GM23338 (cell line): ENCODE measurements at regions not wholly inside any gene's neighbourhood (a gene's known extent, or its start where the extent isn't known, plus 50 kb on each side); places are given as distances from the start of the nearest gene placed in this dataset.

Source experiments
- ATAC-seq: fragments of 200-7000 bp; cut with Tn5 transposase; 3 replicates; pipeline ENCODE4 v1.9.1; 2020
- DNase-seq: peaks from one replicate; pipeline ENCODE4 v3.0.0-alpha.2; 2015; ENCODE audit warnings: low spot score
- H2AFZ ChIP-seq: fragments of 200-600 bp; sonication (generic); 2 replicates; pipeline ENCODE4 v1.8.0; 2016; ENCODE audit warnings: antibody characterized with exemption, mild to moderate bottlenecking, moderate library complexity
- H3F3A ChIP-seq: fragments of 200-600 bp; sonication (generic); replicated peaks from 2 replicates; pipeline ENCODE4 v1.8.0; 2017; ENCODE audit warnings: antibody characterized with exemption, mixed run types, low read depth
- H3K27ac ChIP-seq: fragments of 200-600 bp; sonication (generic); 2 replicates; pipeline ENCODE4 v1.6.1; 2016; ENCODE audit warnings: low read depth
- H3K27me3 ChIP-seq: fragments of 200-600 bp; sonication (generic); 2 replicates; pipeline ENCODE4 v1.8.0; 2016; ENCODE audit warnings: mild to moderate bottlenecking, mixed run types, moderate library complexity; ENCODE audit not compliant: insufficient read depth
- H3K36me3 ChIP-seq: fragments of 200-600 bp; sonication (generic); 2 replicates; pipeline ENCODE4 v1.8.0; 2016; ENCODE audit warnings: mild to moderate bottlenecking; ENCODE audit not compliant: insufficient read depth
- H3K4me1 ChIP-seq: fragments of 200-600 bp; sonication (generic); 2 replicates; pipeline ENCODE4 v1.8.0; 2016; ENCODE audit warnings: mild to moderate bottlenecking, moderate library complexity; ENCODE audit not compliant: insufficient read depth
- H3K4me2 ChIP-seq: fragments of 200-600 bp; sonication (generic); 2 replicates; pipeline ENCODE4 v1.7.1; 2017; ENCODE audit warnings: mixed run types
- H3K4me3 ChIP-seq: fragments of 200-600 bp; sonication (generic); 2 replicates; pipeline ENCODE4 v1.6.1; 2016; ENCODE audit warnings: mixed run types
- H3K79me2 ChIP-seq: fragments of 200-600 bp; sonication (generic); replicated peaks from 2 replicates; pipeline ENCODE4 v1.8.0; 2017; ENCODE audit warnings: mild to moderate bottlenecking; ENCODE audit not compliant: insufficient read depth
- H3K9me2 ChIP-seq: fragments of 200-600 bp; sonication (generic); 2 replicates; pipeline ENCODE4 v1.8.0; 2017; ENCODE audit not compliant: insufficient read depth
- H4K20me1 ChIP-seq: fragments of 200-600 bp; sonication (generic); replicated peaks from 2 replicates; pipeline ENCODE4 v1.8.0; 2017; ENCODE audit warnings: mild to moderate bottlenecking; ENCODE audit not compliant: insufficient read depth
- H3K27ac Mint-ChIP-seq: 2 replicates; pipeline ENCODE4 v1.8.0; 2020; ENCODE audit warnings: inconsistent platforms, mild to moderate bottlenecking, moderate library complexity, mixed read lengths
- H3K27me3 Mint-ChIP-seq: 3 replicates; pipeline ENCODE4 v1.8.0; 2022; ENCODE audit warnings: low read depth, mild to moderate bottlenecking, moderate library complexity, mixed read lengths, inconsistent platforms; ENCODE audit not compliant: insufficient read depth, poor library complexity
- H3K36me3 Mint-ChIP-seq: 3 replicates; pipeline ENCODE4 v1.8.0; 2021; ENCODE audit warnings: low read depth, mild to moderate bottlenecking, inconsistent platforms, moderate library complexity, mixed read lengths
- H3K4me1 Mint-ChIP-seq: 3 replicates; pipeline ENCODE4 v1.8.0; 2020; ENCODE audit warnings: mild to moderate bottlenecking, inconsistent platforms, mixed read lengths
- H3K4me3 Mint-ChIP-seq: 3 replicates; pipeline ENCODE4 v1.8.0; 2021; ENCODE audit warnings: moderate library complexity, mild to moderate bottlenecking, inconsistent platforms, mixed read lengths
- H3K9me3 Mint-ChIP-seq: 3 replicates; pipeline ENCODE4 v1.8.0; 2020; ENCODE audit warnings: moderate library complexity, mild to moderate bottlenecking, inconsistent platforms, mixed read lengths
- EZH2 ChIP-seq: fragments of 200-600 bp; sonication (generic); IDR thresholded peaks from one replicate; pipeline ENCODE4 v1.8.0; 2017; ENCODE audit warnings: antibody characterized with exemption, mild to moderate bottlenecking, low read depth; ENCODE audit not compliant: unreplicated experiment
- EZH2phosphoT487 ChIP-seq: fragments of 200-600 bp; sonication (generic); IDR thresholded peaks from one replicate; pipeline ENCODE4 v1.8.1; 2018; ENCODE audit warnings: antibody characterized with exemption; ENCODE audit not compliant: unreplicated experiment
- JUNB ChIP-seq: IDR thresholded peaks from one replicate; pipeline ENCODE4 v1.6.1; 2016; ENCODE audit warnings: antibody characterized with exemption; ENCODE audit not compliant: unreplicated experiment
- POLR2AphosphoS5 ChIP-seq: IDR thresholded peaks from 2 replicates; pipeline ENCODE4 v1.6.1; 2016; ENCODE audit warnings: antibody characterized with exemption, low read depth
- STAT1 ChIP-seq: IDR thresholded peaks from one replicate; pipeline ENCODE4 v1.6.1; 2016; ENCODE audit warnings: antibody characterized with exemption; ENCODE audit not compliant: unreplicated experiment
- TF ChIP-seq, protein P1 (sequence below): IDR thresholded peaks from one replicate; pipeline ENCODE4 v1.6.1; 2018; ENCODE audit warnings: antibody characterized with exemption; ENCODE audit not compliant: unreplicated experiment
- TF ChIP-seq, protein P2 (sequence below), 2 experiments: fragments of 200-600 bp in 1 of 2; sonication (generic) in 1 of 2; conservative IDR thresholded peaks; 2 replicates each; pipeline versions ENCODE4 v1.5.1 to v1.6.1; 2016 to 2017; ENCODE audit warnings: antibody characterized with exemption in 2 of 2, low read depth in 2 of 2, mild to moderate bottlenecking in 2 of 2, moderate library complexity in 1 of 2
- TF ChIP-seq, protein P3 (sequence below): fragments of 250-450 bp; sonication (Bioruptor Pico); IDR thresholded peaks from 2 replicates; pipeline ENCODE4 v1.5.0; 2020; ENCODE audit warnings: mild to moderate bottlenecking, moderate library complexity

DNA sequence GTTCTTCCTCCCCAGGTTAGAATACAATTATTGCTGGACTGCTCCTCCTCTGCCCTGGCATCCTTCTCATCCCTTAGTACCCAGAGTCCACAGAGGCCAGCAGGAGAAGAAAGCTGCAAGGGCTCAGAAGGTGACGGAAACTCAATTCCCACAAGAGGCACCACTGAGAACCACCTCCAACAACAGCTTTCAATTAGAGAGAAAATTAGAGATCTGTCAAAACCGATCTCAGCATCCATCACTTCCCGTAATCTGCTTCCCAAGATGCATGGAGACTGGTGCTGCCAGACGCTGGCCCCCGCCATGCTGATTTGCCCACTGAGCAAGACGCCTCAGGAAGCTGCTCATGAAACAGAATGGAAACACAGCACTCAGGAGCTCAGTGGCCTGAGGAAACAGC is 135.0 kb upstream of the PRICKLE2 start:
- Mint-ChIP-seq H3K27ac (no peak overlapping the region), H3K27me3 (peaks cover 3% of the 10 kb centered on the region)

More for the DNA sequence above, 135.0 kb upstream of the PRICKLE2 start:
- H3K9me2 ChIP-seq = no peaks in the 10 kb centered on the region
- peak; percentile 46; the same call in 2 of the 3 replicates for ATAC-seq
- DNase-seq = peak; percentile 25
- H3K4me1 ChIP-seq = peaks cover 5% of the 10 kb centered on the region; the same call in 1 of the 2 replicates
- Mint-ChIP-seq H3K4me1 (peaks cover 27% of the 10 kb centered on the region), H3K9me3 (no peaks in the 10 kb centered on the region), H3K4me3 (no peak overlapping the region), H3K36me3 (no peaks in the 10 kb centered on the region)
- H3F3A ChIP-seq = no peaks in the 10 kb centered on the region
- no peaks in the 10 kb centered on the region for H3K79me2 ChIP-seq
- no peaks in the 10 kb centered on the region for H3K36me3 ChIP-seq
- no peaks in the 10 kb centered on the region for H3K27me3 ChIP-seq
- H3K4me2 ChIP-seq = no peak overlapping the region
- no peak overlapping the region for H2AFZ ChIP-seq
- no peak overlapping the region for H3K4me3 ChIP-seq
- TF ChIP-seq STAT1 (no peak), JUNB (no peak), EZH2phosphoT487 (no peak), POLR2AphosphoS5 (no peak), EZH2 (no peak)
- TF ChIP-seq, protein P1, sequence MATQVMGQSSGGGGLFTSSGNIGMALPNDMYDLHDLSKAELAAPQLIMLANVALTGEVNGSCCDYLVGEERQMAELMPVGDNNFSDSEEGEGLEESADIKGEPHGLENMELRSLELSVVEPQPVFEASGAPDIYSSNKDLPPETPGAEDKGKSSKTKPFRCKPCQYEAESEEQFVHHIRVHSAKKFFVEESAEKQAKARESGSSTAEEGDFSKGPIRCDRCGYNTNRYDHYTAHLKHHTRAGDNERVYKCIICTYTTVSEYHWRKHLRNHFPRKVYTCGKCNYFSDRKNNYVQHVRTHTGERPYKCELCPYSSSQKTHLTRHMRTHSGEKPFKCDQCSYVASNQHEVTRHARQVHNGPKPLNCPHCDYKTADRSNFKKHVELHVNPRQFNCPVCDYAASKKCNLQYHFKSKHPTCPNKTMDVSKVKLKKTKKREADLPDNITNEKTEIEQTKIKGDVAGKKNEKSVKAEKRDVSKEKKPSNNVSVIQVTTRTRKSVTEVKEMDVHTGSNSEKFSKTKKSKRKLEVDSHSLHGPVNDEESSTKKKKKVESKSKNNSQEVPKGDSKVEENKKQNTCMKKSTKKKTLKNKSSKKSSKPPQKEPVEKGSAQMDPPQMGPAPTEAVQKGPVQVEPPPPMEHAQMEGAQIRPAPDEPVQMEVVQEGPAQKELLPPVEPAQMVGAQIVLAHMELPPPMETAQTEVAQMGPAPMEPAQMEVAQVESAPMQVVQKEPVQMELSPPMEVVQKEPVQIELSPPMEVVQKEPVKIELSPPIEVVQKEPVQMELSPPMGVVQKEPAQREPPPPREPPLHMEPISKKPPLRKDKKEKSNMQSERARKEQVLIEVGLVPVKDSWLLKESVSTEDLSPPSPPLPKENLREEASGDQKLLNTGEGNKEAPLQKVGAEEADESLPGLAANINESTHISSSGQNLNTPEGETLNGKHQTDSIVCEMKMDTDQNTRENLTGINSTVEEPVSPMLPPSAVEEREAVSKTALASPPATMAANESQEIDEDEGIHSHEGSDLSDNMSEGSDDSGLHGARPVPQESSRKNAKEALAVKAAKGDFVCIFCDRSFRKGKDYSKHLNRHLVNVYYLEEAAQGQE = no peak
- TF ChIP-seq, protein P2, sequence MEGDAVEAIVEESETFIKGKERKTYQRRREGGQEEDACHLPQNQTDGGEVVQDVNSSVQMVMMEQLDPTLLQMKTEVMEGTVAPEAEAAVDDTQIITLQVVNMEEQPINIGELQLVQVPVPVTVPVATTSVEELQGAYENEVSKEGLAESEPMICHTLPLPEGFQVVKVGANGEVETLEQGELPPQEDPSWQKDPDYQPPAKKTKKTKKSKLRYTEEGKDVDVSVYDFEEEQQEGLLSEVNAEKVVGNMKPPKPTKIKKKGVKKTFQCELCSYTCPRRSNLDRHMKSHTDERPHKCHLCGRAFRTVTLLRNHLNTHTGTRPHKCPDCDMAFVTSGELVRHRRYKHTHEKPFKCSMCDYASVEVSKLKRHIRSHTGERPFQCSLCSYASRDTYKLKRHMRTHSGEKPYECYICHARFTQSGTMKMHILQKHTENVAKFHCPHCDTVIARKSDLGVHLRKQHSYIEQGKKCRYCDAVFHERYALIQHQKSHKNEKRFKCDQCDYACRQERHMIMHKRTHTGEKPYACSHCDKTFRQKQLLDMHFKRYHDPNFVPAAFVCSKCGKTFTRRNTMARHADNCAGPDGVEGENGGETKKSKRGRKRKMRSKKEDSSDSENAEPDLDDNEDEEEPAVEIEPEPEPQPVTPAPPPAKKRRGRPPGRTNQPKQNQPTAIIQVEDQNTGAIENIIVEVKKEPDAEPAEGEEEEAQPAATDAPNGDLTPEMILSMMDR (conservative IDR thresholded peaks at IDR 0.05; ENCODE audit: low read depth in 2 of 2) = no peak
- TF ChIP-seq, protein P3, sequence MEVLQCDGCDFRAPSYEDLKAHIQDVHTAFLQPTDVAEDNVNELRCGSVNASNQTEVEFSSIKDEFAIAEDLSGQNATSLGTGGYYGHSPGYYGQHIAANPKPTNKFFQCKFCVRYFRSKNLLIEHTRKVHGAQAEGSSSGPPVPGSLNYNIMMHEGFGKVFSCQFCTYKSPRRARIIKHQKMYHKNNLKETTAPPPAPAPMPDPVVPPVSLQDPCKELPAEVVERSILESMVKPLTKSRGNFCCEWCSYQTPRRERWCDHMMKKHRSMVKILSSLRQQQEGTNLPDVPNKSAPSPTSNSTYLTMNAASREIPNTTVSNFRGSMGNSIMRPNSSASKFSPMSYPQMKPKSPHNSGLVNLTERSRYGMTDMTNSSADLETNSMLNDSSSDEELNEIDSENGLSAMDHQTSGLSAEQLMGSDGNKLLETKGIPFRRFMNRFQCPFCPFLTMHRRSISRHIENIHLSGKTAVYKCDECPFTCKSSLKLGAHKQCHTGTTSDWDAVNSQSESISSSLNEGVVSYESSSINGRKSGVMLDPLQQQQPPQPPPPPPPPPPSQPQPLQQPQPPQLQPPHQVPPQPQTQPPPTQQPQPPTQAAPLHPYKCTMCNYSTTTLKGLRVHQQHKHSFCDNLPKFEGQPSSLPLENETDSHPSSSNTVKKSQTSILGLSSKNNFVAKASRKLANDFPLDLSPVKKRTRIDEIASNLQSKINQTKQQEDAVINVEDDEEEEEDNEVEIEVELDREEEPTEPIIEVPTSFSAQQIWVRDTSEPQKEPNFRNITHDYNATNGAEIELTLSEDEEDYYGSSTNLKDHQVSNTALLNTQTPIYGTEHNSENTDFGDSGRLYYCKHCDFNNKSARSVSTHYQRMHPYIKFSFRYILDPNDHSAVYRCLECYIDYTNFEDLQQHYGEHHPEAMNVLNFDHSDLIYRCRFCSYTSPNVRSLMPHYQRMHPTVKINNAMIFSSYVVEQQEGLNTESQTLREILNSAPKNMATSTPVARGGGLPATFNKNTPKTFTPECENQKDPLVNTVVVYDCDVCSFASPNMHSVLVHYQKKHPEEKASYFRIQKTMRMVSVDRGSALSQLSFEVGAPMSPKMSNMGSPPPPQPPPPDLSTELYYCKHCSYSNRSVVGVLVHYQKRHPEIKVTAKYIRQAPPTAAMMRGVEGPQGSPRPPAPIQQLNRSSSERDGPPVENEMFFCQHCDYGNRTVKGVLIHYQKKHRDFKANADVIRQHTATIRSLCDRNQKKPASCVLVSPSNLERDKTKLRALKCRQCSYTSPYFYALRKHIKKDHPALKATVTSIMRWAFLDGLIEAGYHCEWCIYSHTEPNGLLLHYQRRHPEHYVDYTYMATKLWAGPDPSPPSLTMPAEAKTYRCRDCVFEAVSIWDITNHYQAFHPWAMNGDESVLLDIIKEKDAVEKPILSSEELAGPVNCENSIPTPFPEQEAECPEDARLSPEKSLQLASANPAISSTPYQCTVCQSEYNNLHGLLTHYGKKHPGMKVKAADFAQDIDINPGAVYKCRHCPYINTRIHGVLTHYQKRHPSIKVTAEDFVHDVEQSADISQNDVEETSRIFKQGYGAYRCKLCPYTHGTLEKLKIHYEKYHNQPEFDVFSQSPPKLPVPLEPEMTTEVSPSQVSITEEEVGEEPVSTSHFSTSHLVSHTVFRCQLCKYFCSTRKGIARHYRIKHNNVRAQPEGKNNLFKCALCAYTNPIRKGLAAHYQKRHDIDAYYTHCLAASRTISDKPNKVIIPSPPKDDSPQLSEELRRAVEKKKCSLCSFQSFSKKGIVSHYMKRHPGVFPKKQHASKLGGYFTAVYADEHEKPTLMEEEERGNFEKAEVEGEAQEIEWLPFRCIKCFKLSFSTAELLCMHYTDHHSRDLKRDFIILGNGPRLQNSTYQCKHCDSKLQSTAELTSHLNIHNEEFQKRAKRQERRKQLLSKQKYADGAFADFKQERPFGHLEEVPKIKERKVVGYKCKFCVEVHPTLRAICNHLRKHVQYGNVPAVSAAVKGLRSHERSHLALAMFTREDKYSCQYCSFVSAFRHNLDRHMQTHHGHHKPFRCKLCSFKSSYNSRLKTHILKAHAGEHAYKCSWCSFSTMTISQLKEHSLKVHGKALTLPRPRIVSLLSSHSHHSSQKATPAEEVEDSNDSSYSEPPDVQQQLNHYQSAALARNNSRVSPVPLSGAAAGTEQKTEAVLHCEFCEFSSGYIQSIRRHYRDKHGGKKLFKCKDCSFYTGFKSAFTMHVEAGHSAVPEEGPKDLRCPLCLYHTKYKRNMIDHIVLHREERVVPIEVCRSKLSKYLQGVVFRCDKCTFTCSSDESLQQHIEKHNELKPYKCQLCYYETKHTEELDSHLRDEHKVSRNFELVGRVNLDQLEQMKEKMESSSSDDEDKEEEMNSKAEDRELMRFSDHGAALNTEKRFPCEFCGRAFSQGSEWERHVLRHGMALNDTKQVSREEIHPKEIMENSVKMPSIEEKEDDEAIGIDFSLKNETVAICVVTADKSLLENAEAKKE (CRISPR knock-in tag) = no peak
- no peaks in the 10 kb centered on the region for H4K20me1 ChIP-seq
- H3K27ac ChIP-seq = no peak overlapping the region
